AG04449 (cell line): ENCODE measurements at regions not wholly inside any gene's neighbourhood (a gene's known extent, or its start where the extent isn't known, plus 50 kb on each side); places are given as distances from the start of the nearest gene placed in this dataset.

Experiments used
- CTCF ChIA-PET: fragments of 350-600 bp; formaldehyde crosslinking; extraction: SDS; loops from one replicate; lab custom pipeline; 2021; ENCODE audit warnings: antibody characterized with exemption; lab: Yijun Ruan, JAX
- POLR2A ChIA-PET: fragments of 400-600, 350-600 bp; formaldehyde crosslinking; extraction: SDS; loops from one replicate; lab custom pipeline; 2020; ENCODE audit warnings: antibody characterized with exemption, inconsistent platforms; lab: Yijun Ruan, JAX
- DNase-seq: peaks from one replicate; pipeline ENCODE4 v3.0.0-alpha.2; 2010; ENCODE audit warnings: low read depth, low spot score
- H3K4me3 ChIP-seq: 2 replicates; pipeline ENCODE4 v1.5.1; 2011; ENCODE audit warnings: low read depth, mild to moderate bottlenecking, control low read depth, low read length
- TF ChIP-seq, protein P1 (sequence below): IDR thresholded peaks from one replicate; pipeline ENCODE4 v1.5.1; 2011; ENCODE audit warnings: mild to moderate bottlenecking, moderate library complexity, low read length, control low read depth, inconsistent platforms; ENCODE audit not compliant: insufficient read depth; ENCODE audit errors: missing control alignments

DNA sequence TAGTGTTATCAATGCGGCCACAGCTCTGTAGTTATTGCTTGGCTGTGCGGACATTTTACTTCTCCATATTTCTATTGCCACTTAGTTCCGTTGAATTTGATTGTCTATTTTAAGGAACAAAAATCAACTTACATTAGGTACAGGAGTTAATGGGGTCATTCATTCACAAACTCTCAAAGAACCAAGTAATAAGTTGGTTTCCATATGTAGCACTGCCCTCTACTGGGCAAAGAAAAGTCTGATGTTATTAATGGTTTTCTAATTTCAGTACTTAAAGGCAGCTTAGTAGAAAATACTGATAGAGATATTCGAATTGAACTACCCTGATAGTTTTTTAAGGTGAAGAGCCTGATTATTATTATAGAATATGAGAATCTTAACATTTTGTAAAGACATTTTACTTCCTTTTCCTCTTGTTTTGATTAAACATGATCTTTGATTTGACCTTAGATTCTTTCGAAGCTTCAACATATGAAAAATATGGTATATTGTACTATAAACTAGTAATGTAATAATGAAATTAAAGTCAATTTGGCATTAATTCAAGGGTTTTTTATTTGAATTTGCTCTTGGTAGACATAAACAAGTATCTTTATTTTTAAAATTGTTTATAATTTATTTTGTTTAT, 119.5 kb upstream of the CTNND2 start:
- no peak overlapping the region for H3K4me3 ChIP-seq
- POLR2A ChIA-PET = no interaction called here
- CTCF ChIA-PET = interaction anchor here (0.9 to 2.6 kb wide), 7 partner anchors 11 to 1740 kb away, joined by 3 to 11 read pairs (median 4); no protein-coding TSS in a partner anchor
- TF ChIP-seq, protein P1, sequence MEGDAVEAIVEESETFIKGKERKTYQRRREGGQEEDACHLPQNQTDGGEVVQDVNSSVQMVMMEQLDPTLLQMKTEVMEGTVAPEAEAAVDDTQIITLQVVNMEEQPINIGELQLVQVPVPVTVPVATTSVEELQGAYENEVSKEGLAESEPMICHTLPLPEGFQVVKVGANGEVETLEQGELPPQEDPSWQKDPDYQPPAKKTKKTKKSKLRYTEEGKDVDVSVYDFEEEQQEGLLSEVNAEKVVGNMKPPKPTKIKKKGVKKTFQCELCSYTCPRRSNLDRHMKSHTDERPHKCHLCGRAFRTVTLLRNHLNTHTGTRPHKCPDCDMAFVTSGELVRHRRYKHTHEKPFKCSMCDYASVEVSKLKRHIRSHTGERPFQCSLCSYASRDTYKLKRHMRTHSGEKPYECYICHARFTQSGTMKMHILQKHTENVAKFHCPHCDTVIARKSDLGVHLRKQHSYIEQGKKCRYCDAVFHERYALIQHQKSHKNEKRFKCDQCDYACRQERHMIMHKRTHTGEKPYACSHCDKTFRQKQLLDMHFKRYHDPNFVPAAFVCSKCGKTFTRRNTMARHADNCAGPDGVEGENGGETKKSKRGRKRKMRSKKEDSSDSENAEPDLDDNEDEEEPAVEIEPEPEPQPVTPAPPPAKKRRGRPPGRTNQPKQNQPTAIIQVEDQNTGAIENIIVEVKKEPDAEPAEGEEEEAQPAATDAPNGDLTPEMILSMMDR = peak; percentile 19
- no peak for DNase-seq

DNA sequence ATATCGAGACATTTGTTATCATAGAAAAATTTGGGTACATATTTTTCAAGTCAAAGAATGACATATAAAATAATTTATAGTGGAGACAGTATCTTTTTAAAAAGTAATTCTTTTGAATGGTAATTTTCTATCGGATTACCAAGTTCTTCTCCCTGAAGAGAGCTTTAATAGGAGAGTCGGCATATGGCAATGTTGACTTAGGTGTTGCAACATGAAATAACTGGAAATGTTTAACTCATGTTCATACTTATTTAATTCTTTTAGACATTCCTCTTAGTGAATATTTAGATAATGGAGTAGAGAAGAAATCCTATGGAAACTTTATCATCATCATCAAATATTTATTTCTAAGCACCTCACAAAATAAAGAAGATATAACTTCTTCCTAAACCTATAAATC, 118.2 kb upstream of the CTNND2 start:
- ChIA-PET POLR2A (no interaction called here), CTCF (interaction anchor here (2.6 kb wide), 1 partner anchor 1570 kb away, joined by 11 read pairs; no protein-coding TSS in a partner anchor)
- TF ChIP-seq, protein P1 = no peak
- no peak for DNase-seq
- H3K4me3 ChIP-seq = no peak overlapping the region

DNA sequence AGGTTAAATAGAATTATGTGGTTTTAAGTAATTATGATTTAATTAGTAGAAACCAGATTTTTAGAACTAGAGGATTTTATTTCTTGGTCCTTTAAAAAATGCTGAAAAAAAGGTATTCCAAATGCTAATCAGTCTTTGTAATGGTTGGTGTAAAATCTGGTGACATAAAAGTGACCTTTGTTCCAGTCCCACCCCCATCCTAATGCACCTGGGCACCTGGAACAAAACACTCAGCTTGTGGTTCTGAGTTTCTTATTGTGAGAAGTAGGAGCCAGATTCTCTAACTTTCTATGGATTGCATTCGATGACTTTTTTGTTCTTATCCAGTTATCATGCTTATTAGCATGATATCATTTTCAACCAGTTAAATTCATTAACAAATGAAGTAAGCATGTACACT, 115.1 kb upstream of the CTNND2 start:
- TF ChIP-seq, protein P1 = no peak
- ChIA-PET CTCF (no interaction called here), POLR2A (no interaction called here)
- no peak for DNase-seq
- H3K4me3 ChIP-seq = no peak overlapping the region

DNA sequence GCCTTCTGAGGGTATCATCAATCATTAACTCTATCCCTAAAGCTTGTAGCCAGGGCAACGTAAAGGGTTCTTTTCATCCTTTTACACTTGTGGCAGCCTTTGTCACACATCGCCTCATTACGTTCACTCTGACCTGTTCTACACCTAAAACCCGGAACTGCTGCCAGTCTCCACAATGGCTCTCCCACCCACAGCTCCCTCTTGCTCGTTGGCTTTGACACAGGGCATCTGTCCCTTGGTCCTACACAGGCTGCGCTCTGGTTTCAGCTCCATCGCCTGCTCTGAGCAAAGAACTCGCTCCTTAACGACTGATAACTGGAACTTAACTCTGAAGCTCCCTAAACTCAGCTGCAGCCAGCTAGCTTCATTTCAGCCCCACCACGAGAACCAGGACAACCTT, 112.8 kb upstream of the CTNND2 start:
- POLR2A ChIA-PET = no interaction called here
- CTCF ChIA-PET = no interaction called here
- no peak overlapping the region for H3K4me3 ChIP-seq
- no peak for DNase-seq
- TF ChIP-seq, protein P1 = no peak

DNA sequence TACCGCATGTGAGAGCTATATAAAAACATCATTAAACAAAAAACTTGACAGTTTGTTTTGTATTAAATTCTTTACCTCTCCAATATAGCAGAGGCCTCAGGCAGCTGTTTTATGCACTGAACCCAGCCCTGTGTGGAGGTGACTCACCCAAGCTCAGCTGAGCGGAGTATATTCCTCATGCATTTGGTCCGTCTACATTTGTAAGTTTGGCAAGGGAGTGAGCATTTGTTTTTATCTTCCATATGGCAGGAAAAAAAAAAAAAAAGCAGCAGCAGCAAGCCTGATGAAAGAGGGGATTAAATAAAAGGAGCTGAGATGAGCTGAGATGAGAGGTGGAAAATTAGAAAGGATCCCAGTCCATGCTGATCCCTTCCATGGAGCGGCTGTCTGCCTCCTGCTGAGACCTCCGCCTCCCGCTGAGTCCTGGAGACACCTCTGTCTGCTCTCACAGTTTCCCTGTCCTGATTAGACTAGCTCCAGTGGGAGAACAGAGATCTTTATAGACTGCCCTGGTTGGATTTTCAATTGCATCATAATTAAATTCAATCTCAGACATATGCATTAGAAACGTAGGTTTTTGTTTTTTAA, 112.0 kb upstream of the CTNND2 start:
- no peak overlapping the region for H3K4me3 ChIP-seq
- DNase-seq = no peak
- TF ChIP-seq, protein P1 = no peak
- ChIA-PET CTCF (no interaction called here), POLR2A (no interaction called here)

DNA sequence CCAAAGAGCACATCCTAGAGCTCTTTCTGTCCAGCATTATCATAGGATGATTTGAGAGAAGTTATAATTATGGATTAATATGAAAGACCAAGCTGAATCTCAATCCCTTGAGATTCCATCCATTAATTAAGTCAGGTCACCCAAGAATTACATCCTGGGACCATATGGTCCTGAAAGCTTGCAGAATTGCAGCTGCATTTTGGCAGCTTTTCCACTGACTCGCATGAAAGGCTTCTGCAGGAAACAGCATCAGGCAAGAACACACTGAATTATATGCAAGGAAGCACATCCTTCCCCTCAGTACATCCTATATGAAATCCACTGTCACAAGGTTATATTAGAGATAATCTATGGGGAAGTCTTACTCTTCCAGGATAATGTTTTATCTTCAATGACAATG, 109.1 kb upstream of the CTNND2 start:
- CTCF ChIA-PET = interaction anchor here (1.6 kb wide), 1 partner anchor 11 kb away, joined by 4 read pairs; no protein-coding TSS in a partner anchor

More for the DNA sequence above, 109.1 kb upstream of the CTNND2 start:
- POLR2A ChIA-PET = no interaction called here
- H3K4me3 ChIP-seq = no peak overlapping the region
- TF ChIP-seq, protein P1 = no peak
- DNase-seq = no peak
